ENCODE measurements at regions not wholly inside any gene's neighbourhood (a gene's known extent, or its start where the extent isn't known, plus 50 kb on each side); places are given as distances from the start of the nearest gene placed in this dataset.

GRCh38 chrX:107301253-107301652 is 94.8 kb downstream of the DNAAF6 start:
- TF ChIP-seq CTCF (IDR thresholded peaks at IDR 0.05) (no peak), POLR2AphosphoS5 (IDR thresholded peaks at IDR 0.05) (no peak)
